ENCODE measurements at regions not wholly inside any gene's neighbourhood (a gene's known extent, or its start where the extent isn't known, plus 50 kb on each side); places are given as distances from the start of the nearest gene placed in this dataset.

- H3K36me3 ChIP-seq, result no peaks in the 10 kb centered on the region
- no peaks in the 10 kb centered on the region for H3K9me3 ChIP-seq
- no peak overlapping the region for H3K27ac ChIP-seq
- intact Hi-C loops (cut with DNase I; ENCODE audit: low total_unique reads), result no loop called here
- TF ChIP-seq CTCF (IDR thresholded peaks at IDR 0.05), result no peak
- DNase-seq, result no peak
- H3K27me3 ChIP-seq, result no peaks in the 10 kb centered on the region
- H3K4me1 ChIP-seq, result no peaks in the 10 kb centered on the region
- H3K4me3 ChIP-seq, result no peak overlapping the region
Measured at GRCh38 chr9:119544492-119544891, 175.3 kb upstream of the BRINP1 start.

- Histone ChIP-seq H3K4me3 (no peak overlapping the region), H3K4me1 (no peaks in the 10 kb centered on the region), H3K27ac (no peak overlapping the region), H3K9me3 (no peaks in the 10 kb centered on the region), H3K36me3 (no peaks in the 10 kb centered on the region), H3K27me3 (peaks cover 0 to 2% of the 10 kb centered on the region in 2 donors)
- intact Hi-C loops (cut with DNase I; ENCODE audit: low total_unique reads), result no loop called here
- no peak for DNase-seq
- no peak for TF ChIP-seq CTCF (IDR thresholded peaks at IDR 0.05)
Measured at GRCh38 chr9:119537138-119537537, 167.9 kb upstream of the BRINP1 start.

DNA sequence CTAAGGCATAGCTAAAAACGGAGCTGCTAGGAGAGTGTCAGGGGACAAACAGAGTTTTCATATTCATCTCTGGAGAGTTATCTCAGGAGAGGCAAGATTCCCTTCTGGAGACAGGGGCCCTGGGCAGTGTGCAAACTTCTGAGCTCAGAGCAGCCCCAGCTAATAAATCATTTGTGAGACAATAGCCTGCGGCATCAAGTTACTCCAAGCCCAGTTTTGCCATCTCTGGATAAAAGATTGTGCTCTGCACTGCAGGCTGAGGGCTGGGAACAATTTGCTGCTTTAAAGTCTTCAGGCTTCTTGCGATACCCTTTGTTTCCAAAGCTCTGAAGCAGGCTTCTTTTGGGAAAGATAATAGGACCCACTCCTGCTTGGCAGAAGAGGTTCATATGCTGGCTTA lies 164.3 kb upstream of the BRINP1 start:
- Histone ChIP-seq H3K4me1 (no peaks in the 10 kb centered on the region), H3K4me3 (no peak overlapping the region), H3K27me3 (peaks cover 0 to 2% of the 10 kb centered on the region in 2 donors), H3K36me3 (no peaks in the 10 kb centered on the region), H3K9me3 (no peaks in the 10 kb centered on the region), H3K27ac (no peak overlapping the region)
- intact Hi-C loops (cut with DNase I; ENCODE audit: low total_unique reads), result no loop called here
- no peak for TF ChIP-seq CTCF (IDR thresholded peaks at IDR 0.05)
- no peak for DNase-seq

GRCh38 chr9:119526698-119527097 lies 157.5 kb upstream of the BRINP1 start:
- peaks cover 0 to 17% (median 0%) of the 10 kb centered on the region in 4 donors for H3K4me1 ChIP-seq
- no peaks in the 10 kb centered on the region for H3K36me3 ChIP-seq
- no peak for DNase-seq
- H3K4me3 ChIP-seq, result no peak overlapping the region
- no peaks in the 10 kb centered on the region for H3K27me3 ChIP-seq
- TF ChIP-seq CTCF (IDR thresholded peaks at IDR 0.05), result no peak
- intact Hi-C loops (cut with DNase I; ENCODE audit: low total_unique reads), result no loop called here
- peaks cover 0 to 4% (median 0%) of the 10 kb centered on the region in 3 donors for H3K9me3 ChIP-seq
- no peak overlapping the region for H3K27ac ChIP-seq

- peaks cover 0 to 4% (median 0%) of the 10 kb centered on the region in 3 donors for H3K9me3 ChIP-seq
- intact Hi-C loops (cut with DNase I; ENCODE audit: low total_unique reads), result no loop called here
- no peak overlapping the region for H3K4me3 ChIP-seq
- no peak for DNase-seq
- H3K36me3 ChIP-seq, result no peaks in the 10 kb centered on the region
- TF ChIP-seq CTCF (IDR thresholded peaks at IDR 0.05), result no peak
- H3K27ac ChIP-seq, result no peak overlapping the region
- no peaks in the 10 kb centered on the region for H3K27me3 ChIP-seq
- H3K4me1 ChIP-seq, result peaks cover 0 to 17% (median 0%) of the 10 kb centered on the region in 4 donors
Measured at GRCh38 chr9:119523508-119523907, 154.3 kb upstream of the BRINP1 start.

- Histone ChIP-seq H3K27ac (no peak overlapping the region), H3K36me3 (no peaks in the 10 kb centered on the region), H3K27me3 (no peaks in the 10 kb centered on the region), H3K4me1 (peaks cover 0 to 13% (median 0%) of the 10 kb centered on the region in 4 donors), H3K9me3 (peaks cover 0 to 4% (median 0%) of the 10 kb centered on the region in 3 donors), H3K4me3 (no peak overlapping the region)
- no peak for TF ChIP-seq CTCF (IDR thresholded peaks at IDR 0.05)
- intact Hi-C loops (cut with DNase I; ENCODE audit: low total_unique reads), result no loop called here
- DNase-seq, result no peak
Measured at GRCh38 chr9:119522381-119522780, 153.1 kb upstream of the BRINP1 start.
